Activated naive CD4-positive, alpha-beta T cell treated with anti-CD3 and anti-CD28 coated beads for 36 hours (primary cell): ENCODE measurements at regions not wholly inside any gene's neighbourhood (a gene's known extent, or its start where the extent isn't known, plus 50 kb on each side); places are given as distances from the start of the nearest gene placed in this dataset.
A peak's percentile ranks its signal among the peaks of the same experiment; 100 is the strongest.

ENCODE experiments used
- CTCF ChIA-PET: fragments of 350-600 bp; sonication (Branson Sonifier 250); formaldehyde crosslinking; loops from one replicate; lab custom pipeline; 2021; ENCODE audit warnings: antibody characterized with exemption; lab: Charles Lee
- DNase-seq: peaks from one replicate; pipeline ENCODE4 v3.0.0-alpha.2; 2020
- H3K27ac Mint-ChIP-seq: one replicate; pipeline ENCODE4 v1.8.0; 2021; ENCODE audit warnings: mild to moderate bottlenecking, mixed read lengths
- H3K27me3 Mint-ChIP-seq: one replicate; pipeline ENCODE4 v1.8.0; 2021; ENCODE audit warnings: low read depth, mixed read lengths
- H3K36me3 Mint-ChIP-seq: one replicate; pipeline ENCODE4 v1.8.0; 2021; ENCODE audit warnings: low read depth, mixed read lengths
- H3K4me1 Mint-ChIP-seq: one replicate; pipeline ENCODE4 v1.8.0; 2021; ENCODE audit warnings: low read depth, mixed read lengths
- H3K4me3 Mint-ChIP-seq: one replicate; pipeline ENCODE4 v1.8.0; 2021; ENCODE audit warnings: mild to moderate bottlenecking, moderate library complexity, mixed read lengths
- H3K9me3 Mint-ChIP-seq: one replicate; pipeline ENCODE4 v1.8.0; 2021; ENCODE audit warnings: mixed read lengths
- intact Hi-C: fragments of 100-400 bp; cut with micrococcal nuclease; formaldehyde crosslinking; loops from one replicate; pipeline ENCODE4 v1.15.1; 2023

- Mint-ChIP-seq H3K9me3 (peaks cover 9% of the 10 kb centered on the region), H3K36me3 (no peaks in the 10 kb centered on the region), H3K4me3 (no peak overlapping the region), H3K27me3 (no peaks in the 10 kb centered on the region), H3K4me1 (no peaks in the 10 kb centered on the region), H3K27ac (no peak overlapping the region)
- no peak for DNase-seq
- intact Hi-C loops: no loop called here
- CTCF ChIA-PET: no interaction called here
Observed at GRCh38 chr12:131521326-131521725, 189.6 kb upstream of the SFSWAP start.

- CTCF ChIA-PET: no interaction called here
- intact Hi-C loops: no loop called here
- no peak for DNase-seq
- no peaks in the 10 kb centered on the region for H3K9me3 Mint-ChIP-seq
- no peak overlapping the region for H3K4me3 Mint-ChIP-seq
- no peaks in the 10 kb centered on the region for H3K27me3 Mint-ChIP-seq
- peaks cover 8% of the 10 kb centered on the region for H3K4me1 Mint-ChIP-seq
- no peaks in the 10 kb centered on the region for H3K36me3 Mint-ChIP-seq
- no peak overlapping the region for H3K27ac Mint-ChIP-seq
Observed at GRCh38 chr12:131525795-131526508, 184.9 kb upstream of the SFSWAP start.

GRCh38 chr12:131527092-131527491, 183.8 kb upstream of the SFSWAP start:
- Mint-ChIP-seq H3K4me3 (no peak overlapping the region), H3K4me1 (peaks cover 8% of the 10 kb centered on the region), H3K9me3 (no peaks in the 10 kb centered on the region), H3K27ac (no peak overlapping the region), H3K36me3 (no peaks in the 10 kb centered on the region), H3K27me3 (no peaks in the 10 kb centered on the region)
- intact Hi-C loops: no loop called here
- DNase-seq: no peak
- CTCF ChIA-PET: no interaction called here

DNA sequence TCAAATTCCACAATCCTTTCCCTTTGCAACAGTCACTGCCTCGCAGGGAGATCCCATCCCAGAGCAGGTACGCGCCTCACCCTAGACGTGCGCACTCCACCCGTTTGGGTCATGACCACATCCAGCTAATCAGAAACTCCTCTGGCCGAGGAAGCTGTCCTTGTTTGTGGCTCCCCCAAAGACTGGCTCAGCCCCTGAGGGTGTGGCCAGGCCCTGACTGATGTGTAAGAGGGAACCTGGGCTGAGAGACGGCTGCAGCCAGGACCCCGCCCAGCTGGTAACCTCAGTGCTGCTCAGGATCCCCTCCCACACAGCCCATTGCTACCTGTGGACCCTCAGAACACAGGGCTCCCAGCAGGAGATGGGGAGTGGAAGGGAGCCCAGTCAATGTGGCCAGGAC, 183.2 kb upstream of the SFSWAP start:
- CTCF ChIA-PET: no interaction called here
- no peak overlapping the region for H3K4me3 Mint-ChIP-seq
- no peak overlapping the region for H3K27ac Mint-ChIP-seq
- no peak for DNase-seq
- no peaks in the 10 kb centered on the region for H3K36me3 Mint-ChIP-seq
- no peaks in the 10 kb centered on the region for H3K27me3 Mint-ChIP-seq
- no peaks in the 10 kb centered on the region for H3K9me3 Mint-ChIP-seq
- intact Hi-C loops: no loop called here
- peaks cover 8% of the 10 kb centered on the region for H3K4me1 Mint-ChIP-seq

DNA sequence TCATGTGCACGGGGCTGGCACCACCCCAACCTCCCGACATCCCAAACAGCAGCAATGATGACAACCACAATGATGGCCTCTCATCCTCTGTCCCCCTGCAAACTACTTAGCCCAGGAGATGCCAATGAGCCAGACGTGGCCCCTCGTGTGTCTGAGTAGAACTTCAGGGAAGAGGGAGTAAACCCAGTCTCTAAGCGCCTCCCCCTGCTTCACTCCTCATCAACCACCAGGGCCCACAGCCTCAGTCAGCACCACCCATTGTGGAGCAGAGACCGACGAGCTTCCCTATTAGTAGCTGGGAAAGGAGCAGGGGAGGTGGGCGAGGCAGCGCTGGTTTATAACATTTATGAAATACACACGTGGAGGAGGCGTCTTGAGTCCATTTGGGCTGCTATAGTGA, 182.7 kb upstream of the SFSWAP start:
- H3K27ac Mint-ChIP-seq: no peak overlapping the region
- H3K4me1 Mint-ChIP-seq: peaks cover 8% of the 10 kb centered on the region
- no peak overlapping the region for H3K4me3 Mint-ChIP-seq
- DNase-seq: no peak
- no peaks in the 10 kb centered on the region for H3K9me3 Mint-ChIP-seq
- no peaks in the 10 kb centered on the region for H3K36me3 Mint-ChIP-seq
- CTCF ChIA-PET: no interaction called here
- no peaks in the 10 kb centered on the region for H3K27me3 Mint-ChIP-seq
- intact Hi-C loops: no loop called here

- Mint-ChIP-seq H3K27ac (no peak overlapping the region), H3K9me3 (no peaks in the 10 kb centered on the region), H3K36me3 (no peaks in the 10 kb centered on the region), H3K27me3 (no peaks in the 10 kb centered on the region), H3K4me3 (no peak overlapping the region), H3K4me1 (peaks cover 8% of the 10 kb centered on the region)
- CTCF ChIA-PET: no interaction called here
- no peak for DNase-seq
- intact Hi-C loops: no loop called here
Observed at GRCh38 chr12:131528667-131529066, 182.2 kb upstream of the SFSWAP start.

DNA sequence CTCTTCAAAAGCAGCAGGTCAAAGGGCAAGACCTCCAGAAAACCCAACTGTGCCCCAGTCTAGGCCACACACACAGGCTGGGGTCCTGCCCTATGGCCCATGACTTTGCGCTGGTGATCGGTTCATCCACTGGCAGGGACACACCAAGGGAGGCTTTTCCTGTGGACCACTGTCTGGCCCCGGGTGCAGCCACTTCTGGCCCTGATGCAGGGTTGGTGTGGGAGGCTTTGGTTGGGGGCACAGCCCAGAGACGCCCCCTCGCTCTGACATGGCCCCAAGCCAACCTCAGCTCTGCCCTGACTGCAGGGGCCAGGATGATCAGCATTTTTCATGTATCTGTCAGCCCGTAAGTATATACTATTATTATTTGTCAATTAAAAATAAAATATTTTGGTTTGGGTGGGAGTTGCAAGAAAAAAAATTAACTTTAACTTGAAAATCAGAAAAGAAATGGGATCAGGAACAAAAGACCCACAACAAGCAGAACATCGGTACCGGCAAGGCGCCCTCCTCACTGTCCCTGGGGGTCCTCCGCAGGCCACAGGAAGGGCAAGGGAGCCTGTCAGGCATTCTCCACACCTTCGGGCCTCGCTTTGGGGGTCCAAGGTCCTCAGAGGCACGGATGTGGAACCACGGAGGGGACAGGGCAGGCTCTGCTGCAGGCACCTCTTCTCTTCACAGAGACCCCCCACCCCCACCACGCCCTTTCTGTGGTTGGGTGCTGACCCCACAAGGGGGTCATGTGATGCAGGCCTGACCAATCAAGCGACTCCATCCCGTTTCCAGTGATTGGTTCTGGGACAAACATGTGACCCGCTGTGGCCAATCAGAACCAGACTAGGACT, 181.5 kb upstream of the SFSWAP start:
- intact Hi-C loops: no loop called here
- Mint-ChIP-seq H3K36me3 (no peaks in the 10 kb centered on the region), H3K9me3 (no peaks in the 10 kb centered on the region), H3K27me3 (no peaks in the 10 kb centered on the region), H3K4me3 (no peak overlapping the region), H3K4me1 (peaks cover 8% of the 10 kb centered on the region), H3K27ac (no peak overlapping the region)
- DNase-seq: no peak
- CTCF ChIA-PET: no interaction called here

- H3K27ac Mint-ChIP-seq: no peak overlapping the region
- no peaks in the 10 kb centered on the region for H3K36me3 Mint-ChIP-seq
- intact Hi-C loops: no loop called here
- no peaks in the 10 kb centered on the region for H3K9me3 Mint-ChIP-seq
- no peak for DNase-seq
- H3K4me1 Mint-ChIP-seq: peaks cover 8% of the 10 kb centered on the region
- H3K27me3 Mint-ChIP-seq: no peaks in the 10 kb centered on the region
- CTCF ChIA-PET: no interaction called here
- no peak overlapping the region for H3K4me3 Mint-ChIP-seq
Observed at GRCh38 chr12:131530041-131530332, 180.9 kb upstream of the SFSWAP start.

GRCh38 chr12:131530422-131530821, 180.5 kb upstream of the SFSWAP start:
- CTCF ChIA-PET: no interaction called here
- no peak overlapping the region for H3K27ac Mint-ChIP-seq
- intact Hi-C loops: no loop called here
- no peaks in the 10 kb centered on the region for H3K9me3 Mint-ChIP-seq
- no peak for DNase-seq
- peaks cover 8% of the 10 kb centered on the region for H3K4me1 Mint-ChIP-seq
- H3K27me3 Mint-ChIP-seq: no peaks in the 10 kb centered on the region
- H3K4me3 Mint-ChIP-seq: no peak overlapping the region
- no peaks in the 10 kb centered on the region for H3K36me3 Mint-ChIP-seq

DNA sequence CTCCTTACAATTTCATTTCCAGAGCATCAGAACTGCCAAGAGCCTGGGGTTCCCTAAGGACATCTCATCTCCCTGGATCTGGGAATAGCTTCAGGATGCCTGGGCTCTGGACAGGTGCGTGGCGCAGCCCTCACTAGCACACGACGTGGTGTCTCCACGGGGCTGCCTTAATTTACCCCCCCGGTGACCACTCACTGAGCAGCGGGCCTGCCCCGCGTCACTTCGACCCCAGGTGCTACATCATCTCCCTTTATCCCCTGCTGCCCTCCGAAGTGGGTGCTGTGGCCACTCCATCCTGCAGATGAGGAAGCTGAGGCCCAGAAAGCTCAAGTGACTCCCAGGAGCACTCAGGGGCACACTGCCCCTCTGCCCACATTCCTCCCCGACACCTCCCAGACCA, 177.8 kb upstream of the SFSWAP start:
- H3K4me3 Mint-ChIP-seq: no peak overlapping the region
- peaks cover 19% of the 10 kb centered on the region for H3K4me1 Mint-ChIP-seq
- no peaks in the 10 kb centered on the region for H3K9me3 Mint-ChIP-seq
- CTCF ChIA-PET: no interaction called here
- no peak overlapping the region for H3K27ac Mint-ChIP-seq
- DNase-seq: no peak
- intact Hi-C loops: no loop called here
- no peaks in the 10 kb centered on the region for H3K36me3 Mint-ChIP-seq
- H3K27me3 Mint-ChIP-seq: no peaks in the 10 kb centered on the region

DNA sequence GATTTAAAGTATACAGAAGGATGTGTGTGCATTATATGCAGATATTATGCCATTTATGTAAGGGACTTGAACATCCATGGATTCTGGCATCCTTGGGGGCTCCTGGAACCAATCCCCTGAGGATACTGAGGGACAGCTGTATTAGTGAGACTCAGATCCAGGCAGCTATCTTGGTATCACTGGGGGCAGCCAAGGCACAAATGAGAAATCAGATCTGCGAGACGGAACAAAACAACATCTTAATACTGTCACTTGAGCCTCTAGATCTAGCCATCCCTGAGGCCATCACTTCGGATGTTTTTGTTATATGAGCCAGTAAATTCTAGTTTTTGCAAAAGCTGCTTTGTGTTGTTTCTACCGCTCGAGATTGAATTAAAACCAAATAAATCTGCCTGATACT, 175.1 kb upstream of the SFSWAP start:
- H3K4me3 Mint-ChIP-seq: no peak overlapping the region
- intact Hi-C loops: no loop called here
- H3K36me3 Mint-ChIP-seq: no peaks in the 10 kb centered on the region
- CTCF ChIA-PET: no interaction called here
- H3K27me3 Mint-ChIP-seq: no peaks in the 10 kb centered on the region
- H3K4me1 Mint-ChIP-seq: peaks cover 11% of the 10 kb centered on the region
- H3K9me3 Mint-ChIP-seq: no peaks in the 10 kb centered on the region
- DNase-seq: no peak
- peak overlapping the region; percentile 9 for H3K27ac Mint-ChIP-seq

DNA sequence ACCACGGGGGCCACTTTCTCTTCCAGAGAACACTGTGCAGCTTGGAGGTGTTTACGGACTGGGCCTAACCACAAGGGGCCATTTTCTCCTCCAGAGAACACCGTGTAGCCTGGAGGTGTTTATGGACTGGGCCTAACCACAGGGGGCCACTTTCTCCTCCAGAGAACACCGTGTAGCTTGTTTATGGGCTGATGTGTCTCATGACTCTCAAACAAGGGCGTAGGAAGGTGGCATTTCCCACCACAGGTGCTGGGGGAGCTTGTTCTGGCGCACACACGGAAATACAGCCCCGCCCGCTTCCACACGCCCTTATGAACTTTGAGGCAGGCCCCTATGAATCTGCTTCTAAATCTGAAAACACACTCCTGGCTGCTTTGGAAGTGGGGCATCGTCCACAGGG, 174.6 kb upstream of the SFSWAP start:
- Mint-ChIP-seq H3K4me1 (peaks cover 11% of the 10 kb centered on the region), H3K36me3 (no peaks in the 10 kb centered on the region), H3K9me3 (peaks cover under 1% of the 10 kb centered on the region), H3K4me3 (no peak overlapping the region), H3K27ac (no peak overlapping the region), H3K27me3 (no peaks in the 10 kb centered on the region)
- CTCF ChIA-PET: no interaction called here
- intact Hi-C loops: no loop called here
- DNase-seq: peak; percentile 61

GRCh38 chr12:131536766-131537165, 174.1 kb upstream of the SFSWAP start:
- Mint-ChIP-seq H3K27ac (no peak overlapping the region), H3K9me3 (peaks cover 2% of the 10 kb centered on the region), H3K4me3 (no peak overlapping the region), H3K4me1 (peaks cover 13% of the 10 kb centered on the region), H3K36me3 (no peaks in the 10 kb centered on the region), H3K27me3 (no peaks in the 10 kb centered on the region)
- intact Hi-C loops: no loop called here
- no peak for DNase-seq
- CTCF ChIA-PET: no interaction called here
